ENCODE measurements at regions not wholly inside any gene's neighbourhood (a gene's known extent, or its start where the extent isn't known, plus 50 kb on each side); places are given as distances from the start of the nearest gene placed in this dataset.

- TF ChIP-seq USF1 (IDR thresholded peaks at IDR 0.05) (no peak), EP300 (IDR thresholded peaks at IDR 0.05; ENCODE audit: borderline replicate concordance) (no peak), FOXM1 (IDR thresholded peaks at IDR 0.05; ENCODE audit: borderline replicate concordance, low read depth) (no peak), ZBTB7A (IDR thresholded peaks at IDR 0.05; ENCODE audit: low read depth) (no peak), EGR1 (IDR thresholded peaks at IDR 0.05) (no peak), TAF1 (IDR thresholded peaks at IDR 0.05; ENCODE audit: low read depth) (no peak), YY1 (IDR thresholded peaks at IDR 0.05; ENCODE audit: low read depth) (no peak), TEAD4 (IDR thresholded peaks at IDR 0.05) (no peak), NFIC (IDR thresholded peaks at IDR 0.05) (no peak)
- TF ChIP-seq, protein P1, sequence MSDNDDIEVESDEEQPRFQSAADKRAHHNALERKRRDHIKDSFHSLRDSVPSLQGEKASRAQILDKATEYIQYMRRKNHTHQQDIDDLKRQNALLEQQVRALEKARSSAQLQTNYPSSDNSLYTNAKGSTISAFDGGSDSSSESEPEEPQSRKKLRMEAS (IDR thresholded peaks at IDR 0.05) = no peak
Observed at GRCh38 chr12:105834496-105834895, 304.3 kb downstream of the NUAK1 start.

DNA sequence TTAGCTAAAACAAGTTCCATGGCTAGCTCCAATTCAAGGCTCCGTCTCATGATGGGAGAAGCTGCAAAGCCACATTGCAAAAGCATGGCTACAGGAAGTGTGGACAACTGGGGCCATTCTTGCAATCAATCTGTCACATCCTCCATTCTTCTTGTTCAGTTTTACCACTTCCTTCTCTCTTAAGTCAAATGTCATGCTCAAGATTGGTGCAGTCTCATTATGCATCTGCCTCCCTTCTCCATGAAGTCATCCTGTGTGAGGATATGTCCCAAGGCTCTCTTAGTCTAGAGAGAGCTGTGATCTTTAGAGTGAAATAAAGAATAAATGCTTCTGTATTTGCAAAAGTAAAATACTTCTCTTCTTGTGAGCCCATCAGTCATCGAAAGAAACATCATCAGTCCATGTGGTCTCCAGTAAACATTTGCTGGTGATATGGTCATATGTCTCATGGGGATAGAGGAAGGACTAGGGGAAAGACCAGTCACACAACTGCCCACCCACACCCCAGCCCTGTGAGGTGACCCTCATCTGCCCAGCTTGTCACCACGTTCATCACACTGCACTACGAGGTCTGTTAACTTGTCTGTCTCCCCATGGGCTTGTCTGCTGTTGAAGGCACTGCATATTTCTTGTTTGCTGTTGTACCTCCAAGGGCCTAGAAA, 303.0 kb downstream of the NUAK1 start:
- TF ChIP-seq EGR1 (IDR thresholded peaks at IDR 0.05) = no peak
- no peak for TF ChIP-seq USF1 (IDR thresholded peaks at IDR 0.05)
- TF ChIP-seq, protein P2, sequence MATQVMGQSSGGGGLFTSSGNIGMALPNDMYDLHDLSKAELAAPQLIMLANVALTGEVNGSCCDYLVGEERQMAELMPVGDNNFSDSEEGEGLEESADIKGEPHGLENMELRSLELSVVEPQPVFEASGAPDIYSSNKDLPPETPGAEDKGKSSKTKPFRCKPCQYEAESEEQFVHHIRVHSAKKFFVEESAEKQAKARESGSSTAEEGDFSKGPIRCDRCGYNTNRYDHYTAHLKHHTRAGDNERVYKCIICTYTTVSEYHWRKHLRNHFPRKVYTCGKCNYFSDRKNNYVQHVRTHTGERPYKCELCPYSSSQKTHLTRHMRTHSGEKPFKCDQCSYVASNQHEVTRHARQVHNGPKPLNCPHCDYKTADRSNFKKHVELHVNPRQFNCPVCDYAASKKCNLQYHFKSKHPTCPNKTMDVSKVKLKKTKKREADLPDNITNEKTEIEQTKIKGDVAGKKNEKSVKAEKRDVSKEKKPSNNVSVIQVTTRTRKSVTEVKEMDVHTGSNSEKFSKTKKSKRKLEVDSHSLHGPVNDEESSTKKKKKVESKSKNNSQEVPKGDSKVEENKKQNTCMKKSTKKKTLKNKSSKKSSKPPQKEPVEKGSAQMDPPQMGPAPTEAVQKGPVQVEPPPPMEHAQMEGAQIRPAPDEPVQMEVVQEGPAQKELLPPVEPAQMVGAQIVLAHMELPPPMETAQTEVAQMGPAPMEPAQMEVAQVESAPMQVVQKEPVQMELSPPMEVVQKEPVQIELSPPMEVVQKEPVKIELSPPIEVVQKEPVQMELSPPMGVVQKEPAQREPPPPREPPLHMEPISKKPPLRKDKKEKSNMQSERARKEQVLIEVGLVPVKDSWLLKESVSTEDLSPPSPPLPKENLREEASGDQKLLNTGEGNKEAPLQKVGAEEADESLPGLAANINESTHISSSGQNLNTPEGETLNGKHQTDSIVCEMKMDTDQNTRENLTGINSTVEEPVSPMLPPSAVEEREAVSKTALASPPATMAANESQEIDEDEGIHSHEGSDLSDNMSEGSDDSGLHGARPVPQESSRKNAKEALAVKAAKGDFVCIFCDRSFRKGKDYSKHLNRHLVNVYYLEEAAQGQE (IDR thresholded peaks at IDR 0.05; ENCODE audit: low read depth) = no peak
- TF ChIP-seq TEAD4 (IDR thresholded peaks at IDR 0.05) = no peak
- TF ChIP-seq CREB1 (IDR thresholded peaks at IDR 0.05; ENCODE audit: low read depth) = no peak
- TF ChIP-seq NFIC (IDR thresholded peaks at IDR 0.05) = no peak
- TF ChIP-seq EP300 (IDR thresholded peaks at IDR 0.05; ENCODE audit: borderline replicate concordance) = no peak
- TF ChIP-seq CEBPB (IDR thresholded peaks at IDR 0.05) = no peak
- no peak for TF ChIP-seq FOXM1 (IDR thresholded peaks at IDR 0.05; ENCODE audit: borderline replicate concordance, low read depth)
- no peak for TF ChIP-seq RAD21 (IDR thresholded peaks at IDR 0.05; ENCODE audit: low read depth)
- TF ChIP-seq, protein P1 (IDR thresholded peaks at IDR 0.05) = no peak
- no peak for TF ChIP-seq ZBTB7A (IDR thresholded peaks at IDR 0.05; ENCODE audit: low read depth)
- TF ChIP-seq YY1 (IDR thresholded peaks at IDR 0.05; ENCODE audit: low read depth) = no peak
- no peak for TF ChIP-seq TAF1 (IDR thresholded peaks at IDR 0.05; ENCODE audit: low read depth)
- TF ChIP-seq TCF12 (IDR thresholded peaks at IDR 0.05; ENCODE audit: low read depth) = no peak

GRCh38 chr12:105836242-105836622, 302.5 kb downstream of the NUAK1 start:
- TF ChIP-seq NFIC (IDR thresholded peaks at IDR 0.05) = no peak
- TF ChIP-seq TAF1 (IDR thresholded peaks at IDR 0.05; ENCODE audit: low read depth) = no peak
- no peak for TF ChIP-seq EP300 (IDR thresholded peaks at IDR 0.05; ENCODE audit: borderline replicate concordance)
- no peak for TF ChIP-seq FOXM1 (IDR thresholded peaks at IDR 0.05; ENCODE audit: borderline replicate concordance, low read depth)
- TF ChIP-seq TEAD4 (IDR thresholded peaks at IDR 0.05) = no peak
- no peak for TF ChIP-seq USF1 (IDR thresholded peaks at IDR 0.05)
- no peak for TF ChIP-seq TCF12 (IDR thresholded peaks at IDR 0.05; ENCODE audit: low read depth)
- no peak for TF ChIP-seq YY1 (IDR thresholded peaks at IDR 0.05; ENCODE audit: low read depth)
- no peak for TF ChIP-seq EGR1 (IDR thresholded peaks at IDR 0.05)
- TF ChIP-seq ZBTB7A (IDR thresholded peaks at IDR 0.05; ENCODE audit: low read depth) = no peak
- no peak for TF ChIP-seq CREB1 (IDR thresholded peaks at IDR 0.05; ENCODE audit: low read depth)
- TF ChIP-seq, protein P2 (IDR thresholded peaks at IDR 0.05; ENCODE audit: low read depth) = no peak
- TF ChIP-seq RAD21 (IDR thresholded peaks at IDR 0.05; ENCODE audit: low read depth) = no peak

DNA sequence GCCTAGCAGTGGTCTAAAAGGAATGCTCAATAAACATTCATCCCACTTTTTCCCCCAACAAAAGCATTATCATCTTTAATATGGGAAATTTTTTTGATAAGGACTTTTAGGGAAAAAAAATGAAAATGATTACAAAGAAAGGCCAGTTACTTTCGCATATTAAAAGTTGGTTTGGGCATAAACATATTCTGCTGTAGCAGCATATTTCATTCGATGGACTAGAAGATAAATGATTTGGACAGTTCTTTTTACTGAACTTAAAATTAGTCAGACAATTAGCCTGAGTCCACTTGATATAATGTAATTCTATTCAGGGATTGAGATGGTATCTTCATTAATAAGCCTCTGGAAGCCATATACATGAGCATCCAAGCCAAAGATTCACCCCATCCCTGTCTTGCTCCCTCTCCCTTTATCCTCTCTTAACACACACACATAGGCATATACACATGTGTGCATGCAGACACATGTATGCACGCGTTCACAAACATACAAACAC, 299.1 kb downstream of the NUAK1 start:
- TF ChIP-seq FOXM1 (IDR thresholded peaks at IDR 0.05; ENCODE audit: borderline replicate concordance, low read depth) = no peak
- no peak for TF ChIP-seq ZBTB7A (IDR thresholded peaks at IDR 0.05; ENCODE audit: low read depth)
- no peak for TF ChIP-seq TAF1 (IDR thresholded peaks at IDR 0.05; ENCODE audit: low read depth)
- TF ChIP-seq, protein P2 (IDR thresholded peaks at IDR 0.05; ENCODE audit: low read depth) = no peak
- TF ChIP-seq EP300 (IDR thresholded peaks at IDR 0.05; ENCODE audit: borderline replicate concordance) = no peak
- TF ChIP-seq RAD21 (IDR thresholded peaks at IDR 0.05; ENCODE audit: low read depth) = no peak
